Activated naive CD4-positive, alpha-beta T cell treated with anti-CD3 and anti-CD28 coated beads, Interleukin-2, amount 50 U/mL, for 72 hours (primary cell): ENCODE measurements at regions not wholly inside any gene's neighbourhood (a gene's known extent, or its start where the extent isn't known, plus 50 kb on each side); places are given as distances from the start of the nearest gene placed in this dataset.
"Not testable (repeated sequence)": the region's sequence is repeated elsewhere in the genome, so short reads cannot be mapped to it uniquely, and the experiment has no call there.

Source experiments
- ATAC-seq, 2 donors: fragments of 150-1000 bp; cut with Tn5 transposase; 2 replicates each; pipeline ENCODE4 v1.10.0; 2021; ENCODE audit warnings: mild to moderate bottlenecking in 2 of 2, moderate library complexity in 2 of 2
- DNase-seq, 2 donors: peaks; one replicate each; pipeline ENCODE4 v3.0.0; 2021 to 2022; ENCODE audit warnings: low spot score in 2 of 2
- H3K27ac Mint-ChIP-seq, 2 donors: one replicate each; pipeline ENCODE4 v1.8.0; 2022; ENCODE audit warnings: mild to moderate bottlenecking in 2 of 2, mixed read lengths in 2 of 2
- H3K36me3 Mint-ChIP-seq, 2 donors: one replicate each; pipeline ENCODE4 v1.8.0; 2022; ENCODE audit warnings: mixed read lengths in 2 of 2
- H3K9me3 Mint-ChIP-seq, 2 donors: one replicate each; pipeline ENCODE4 v1.8.0; 2022; ENCODE audit warnings: mixed read lengths in 2 of 2

- DNase-seq (no peak), ATAC-seq (no peak)
- H3K9me3 Mint-ChIP-seq: peaks cover 7 to 12% of the 10 kb centered on the region in 2 donors
- no peaks in the 10 kb centered on the region for H3K36me3 Mint-ChIP-seq
- H3K27ac Mint-ChIP-seq: no peak overlapping the region
Observed at GRCh38 chr6:21924002-21924401, 330.5 kb downstream of the SOX4 start.

GRCh38 chr6:21928827-21929226 lies 335.3 kb downstream of the SOX4 start:
- Mint-ChIP-seq H3K27ac (no peak overlapping the region), H3K9me3 (peaks cover 12% of the 10 kb centered on the region in 2 donors), H3K36me3 (no peaks in the 10 kb centered on the region)
- DNase-seq (no peak), ATAC-seq (no peak)

GRCh38 chr6:21931641-21932335 lies 338.2 kb downstream of the SOX4 start:
- Mint-ChIP-seq H3K36me3 (peaks cover 5 to 12% of the 10 kb centered on the region in 2 donors), H3K9me3 (peaks cover 4 to 9% of the 10 kb centered on the region in 2 donors), H3K27ac (no peak overlapping the region)
- ATAC-seq (no peak), DNase-seq (no peak)

- DNase-seq (no peak), ATAC-seq (no peak)
- no peak overlapping the region for H3K27ac Mint-ChIP-seq
- peaks cover 5 to 12% of the 10 kb centered on the region in 2 donors for H3K36me3 Mint-ChIP-seq
- peaks cover 0 to 9% of the 10 kb centered on the region in 2 donors for H3K9me3 Mint-ChIP-seq
Observed at GRCh38 chr6:21933351-21933750, 339.8 kb downstream of the SOX4 start.

GRCh38 chr6:21935142-21935541 lies 341.6 kb downstream of the SOX4 start:
- Mint-ChIP-seq H3K36me3 (peaks cover 5 to 12% of the 10 kb centered on the region in 2 donors), H3K27ac (no peak overlapping the region), H3K9me3 (peaks cover 0 to 5% of the 10 kb centered on the region in 2 donors)
- DNase-seq (no peak), ATAC-seq (no peak)

- H3K9me3 Mint-ChIP-seq: peaks cover 0 to 5% of the 10 kb centered on the region in 2 donors
- peak in 1 of 2 donors; percentile 7 for DNase-seq
- no peak overlapping the region for H3K27ac Mint-ChIP-seq
- peaks cover 5 to 12% of the 10 kb centered on the region in 2 donors for H3K36me3 Mint-ChIP-seq
- peak in 1 of 2 donors; percentile 32 for ATAC-seq
Observed at GRCh38 chr6:21935561-21936028, 342.0 kb downstream of the SOX4 start.

- Mint-ChIP-seq H3K36me3 (peaks cover 5 to 12% of the 10 kb centered on the region in 2 donors), H3K9me3 (no peaks in the 10 kb centered on the region), H3K27ac (no peak overlapping the region)
- ATAC-seq: no peak
- no peak for DNase-seq
Observed at GRCh38 chr6:21937466-21937865, 343.9 kb downstream of the SOX4 start.

- ATAC-seq: not testable (repeated sequence)
Observed at GRCh38 chr6:21939066-21939465, 345.5 kb downstream of the SOX4 start.

GRCh38 chr6:21941926-21942325 lies 348.4 kb downstream of the SOX4 start:
- ATAC-seq (no peak), DNase-seq (no peak)
- H3K27ac Mint-ChIP-seq: no peak overlapping the region
- no peaks in the 10 kb centered on the region for H3K9me3 Mint-ChIP-seq
- no peaks in the 10 kb centered on the region for H3K36me3 Mint-ChIP-seq

More at GRCh38 chr6:21939066-21939465, 345.5 kb downstream of the SOX4 start:
- H3K9me3 Mint-ChIP-seq, DNase-seq, H3K27ac Mint-ChIP-seq: not testable (repeated sequence)
- H3K36me3 Mint-ChIP-seq: peaks cover 5 to 12% of the 10 kb centered on the region in 2 donors

GRCh38 chr6:21942897-21943296 lies 349.3 kb downstream of the SOX4 start:
- Mint-ChIP-seq H3K36me3 (no peaks in the 10 kb centered on the region), H3K27ac (no peak overlapping the region), H3K9me3 (no peaks in the 10 kb centered on the region)
- ATAC-seq (no peak), DNase-seq (no peak)

- Mint-ChIP-seq H3K9me3 (no peaks in the 10 kb centered on the region), H3K36me3 (no peaks in the 10 kb centered on the region), H3K27ac (no peak overlapping the region)
- ATAC-seq (no peak), DNase-seq (no peak)
Observed at GRCh38 chr6:21946298-21946783, 350.5 kb downstream of the PRL start.

- not testable (repeated sequence) for ATAC-seq, H3K27ac Mint-ChIP-seq, H3K9me3 Mint-ChIP-seq, DNase-seq, H3K36me3 Mint-ChIP-seq
Observed at GRCh38 chr6:21947227-21947626, 349.6 kb downstream of the PRL start.

GRCh38 chr6:21947731-21948386 lies 349.0 kb downstream of the PRL start:
- Mint-ChIP-seq H3K27ac (no peak overlapping the region), H3K36me3 (no peaks in the 10 kb centered on the region), H3K9me3 (no peaks in the 10 kb centered on the region)
- DNase-seq: no peak
- ATAC-seq: no peak

GRCh38 chr6:21949211-21949801 lies 347.5 kb downstream of the PRL start:
- H3K9me3 Mint-ChIP-seq: no peaks in the 10 kb centered on the region
- H3K36me3 Mint-ChIP-seq: no peaks in the 10 kb centered on the region
- DNase-seq (no peak), ATAC-seq (no peak)
- H3K27ac Mint-ChIP-seq: no peak overlapping the region

- ATAC-seq: no peak
- Mint-ChIP-seq H3K36me3 (no peaks in the 10 kb centered on the region), H3K9me3 (no peaks in the 10 kb centered on the region), H3K27ac (no peak overlapping the region)
- no peak for DNase-seq
Observed at GRCh38 chr6:21952367-21952766, 344.5 kb downstream of the PRL start.

- ATAC-seq: peak; percentile 32 to 66
Observed at GRCh38 chr6:21953831-21954801, 342.7 kb downstream of the PRL start.

More at GRCh38 chr6:21953831-21954801, 342.7 kb downstream of the PRL start:
- H3K27ac Mint-ChIP-seq: no peak overlapping the region
- H3K36me3 Mint-ChIP-seq: no peaks in the 10 kb centered on the region
- DNase-seq: no peak
- no peaks in the 10 kb centered on the region for H3K9me3 Mint-ChIP-seq
